Gastroesophageal sphincter (tissue), 4 donors: ENCODE measurements at regions not wholly inside any gene's neighbourhood (a gene's known extent, or its start where the extent isn't known, plus 50 kb on each side); places are given as distances from the start of the nearest gene placed in this dataset.

ENCODE experiments used
- ATAC-seq: fragments of 150-250 bp; one replicate; pipeline ENCODE4 v1.9.1; 2016; ENCODE audit warnings: mild to moderate bottlenecking, moderate library complexity
- H3K27ac ChIP-seq, 4 donors: fragments of 200-600 bp; sonication (generic) in 3 of 4; 1 replicate in 3 of 4; 2 replicates in 1 of 4; pipeline ENCODE4 v1.5.1; 2016 to 2019
- H3K27me3 ChIP-seq: fragments of 200-600 bp; sonication (generic); one replicate; pipeline ENCODE4 v1.5.1; 2019
- H3K36me3 ChIP-seq, 2 donors: fragments of 200-600 bp; sonication (generic); one replicate each; pipeline ENCODE4 v1.5.1; 2019; ENCODE audit warnings: control low read depth in 1 of 2
- H3K4me1 ChIP-seq, 3 donors: fragments of 200-600 bp; sonication (generic); 1 replicate in 2 of 3; 2 replicates in 1 of 3; pipeline ENCODE4 v1.5.1; 2016 to 2019; ENCODE audit warnings: control low read depth in 2 of 3
- H3K4me3 ChIP-seq, 2 donors: fragments of 200-600 bp; sonication (generic); one replicate each; pipeline ENCODE4 v1.5.1; 2019; ENCODE audit warnings: mild to moderate bottlenecking in 1 of 2, moderate library complexity in 1 of 2
- H3K9me3 ChIP-seq, 3 donors: fragments of 200-600 bp; sonication (generic); one replicate each; pipeline ENCODE4 v1.5.1; 2017 to 2019; ENCODE audit warnings: control low read depth in 2 of 3
- CTCF ChIP-seq, 4 experiments: fragments of 200-600 bp in 2 of 4; fragments of 450-650 bp in 2 of 4; sonication (generic) in 1 of 4; IDR thresholded peaks; one replicate each; pipeline ENCODE4 v1.5.1; 2017 to 2019; ENCODE audit warnings: antibody characterized with exemption in 4 of 4, mild to moderate bottlenecking in 2 of 4, moderate library complexity in 2 of 4
- EP300 ChIP-seq: sonication (generic); formaldehyde crosslinking; IDR thresholded peaks from one replicate; pipeline ENCODE4 v1.6.1; 2017; ENCODE audit warnings: antibody characterized with exemption, mild to moderate bottlenecking
- POLR2A ChIP-seq, 2 donors: fragments of 450-650 bp; IDR thresholded peaks; one replicate each; pipeline ENCODE4 v1.6.1; 2017; ENCODE audit warnings: antibody characterized with exemption in 2 of 2, mild to moderate bottlenecking in 2 of 2, moderate library complexity in 1 of 2
- POLR2AphosphoS5 ChIP-seq: sonication (generic); formaldehyde crosslinking; IDR thresholded peaks from one replicate; pipeline ENCODE4 v1.6.1; 2017; ENCODE audit warnings: antibody characterized with exemption
- WGBS, 2 donors: methylation state at CpG; one replicate each; pipeline ENCODE4 v1.1.5; 2018; ENCODE audit warnings: low coverage in 1 of 2; 5-methylcytosine and 5-hydroxymethylcytosine counted together

GRCh38 chr20:37593710-37594109 is 66.0 kb upstream of the BLCAP start:
- Histone ChIP-seq H3K36me3 (no peaks in the 10 kb centered on the region), H3K9me3 (no peaks in the 10 kb centered on the region), H3K4me3 (no peak overlapping the region), H3K27me3 (peaks cover 48% of the 10 kb centered on the region), H3K27ac (no peak overlapping the region), H3K4me1 (peaks cover 0 to 5% (median 0%) of the 10 kb centered on the region in 3 donors)
- TF ChIP-seq POLR2A (IDR thresholded peaks at IDR 0.05) (no peak), POLR2AphosphoS5 (no peak), EP300 (no peak), CTCF (IDR thresholded peaks at IDR 0.05) (no peak)
- ATAC-seq: no peak
- 50 to 79% methylated on average over 4 of the region's 4 CpGs for WGBS, 2 donors

- WGBS, 2 donors: 39 to 42% methylated on average over 8 to 9 of the region's 10 CpGs
- H3K27ac ChIP-seq: no peak overlapping the region
- no peaks in the 10 kb centered on the region for H3K4me1 ChIP-seq
- no peak overlapping the region for H3K4me3 ChIP-seq
- no peaks in the 10 kb centered on the region for H3K36me3 ChIP-seq
- peaks cover 0 to 7% (median 0%) of the 10 kb centered on the region in 3 donors for H3K9me3 ChIP-seq
- peaks cover 26% of the 10 kb centered on the region for H3K27me3 ChIP-seq
- TF ChIP-seq CTCF (IDR thresholded peaks at IDR 0.05): no peak
- ATAC-seq: no peak
Measured at GRCh38 chr20:37590938-37591490, 63.3 kb upstream of the BLCAP start.

GRCh38 chr20:37586078-37586477 is 58.4 kb upstream of the BLCAP start:
- no peaks in the 10 kb centered on the region for H3K36me3 ChIP-seq

GRCh38 chr20:37584238-37584807 is 56.6 kb upstream of the BLCAP start:
- H3K27me3 ChIP-seq: peaks cover 66% of the 10 kb centered on the region
- H3K4me1 ChIP-seq: no peaks in the 10 kb centered on the region
- peaks cover 0 to 13% (median 0%) of the 10 kb centered on the region in 3 donors for H3K9me3 ChIP-seq
- H3K36me3 ChIP-seq: no peaks in the 10 kb centered on the region
- WGBS, 2 donors: 12 to 72% methylated on average over 4 to 5 of the region's 5 CpGs
- ATAC-seq: no peak
- H3K27ac ChIP-seq: no peak overlapping the region
- no peak for TF ChIP-seq CTCF (IDR thresholded peaks at IDR 0.05)
- no peak for TF ChIP-seq EP300
- TF ChIP-seq POLR2AphosphoS5: no peak
- no peak for TF ChIP-seq POLR2A (IDR thresholded peaks at IDR 0.05)
- no peak overlapping the region for H3K4me3 ChIP-seq

More at GRCh38 chr20:37586078-37586477, 58.4 kb upstream of the BLCAP start:
- no peak overlapping the region for H3K27ac ChIP-seq
- TF ChIP-seq POLR2AphosphoS5 (no peak), CTCF (IDR thresholded peaks at IDR 0.05) (no peak), POLR2A (IDR thresholded peaks at IDR 0.05) (no peak), EP300 (no peak)
- ATAC-seq: no peak
- no peak overlapping the region for H3K4me3 ChIP-seq
- 79 to 90% methylated on average over 2 of the region's 2 CpGs for WGBS, 2 donors
- peaks cover 50% of the 10 kb centered on the region for H3K27me3 ChIP-seq
- no peaks in the 10 kb centered on the region for H3K4me1 ChIP-seq
- peaks cover 0 to 13% (median 0%) of the 10 kb centered on the region in 3 donors for H3K9me3 ChIP-seq

GRCh38 chr20:37581246-37581645 is 53.6 kb upstream of the BLCAP start:
- Histone ChIP-seq H3K27ac (no peak overlapping the region), H3K27me3 (peaks cover 76% of the 10 kb centered on the region), H3K4me3 (no peak overlapping the region), H3K36me3 (no peaks in the 10 kb centered on the region), H3K9me3 (peaks cover 0 to 8% (median 0%) of the 10 kb centered on the region in 3 donors), H3K4me1 (no peaks in the 10 kb centered on the region)
- no peak for TF ChIP-seq CTCF (IDR thresholded peaks at IDR 0.05)
- no peak for TF ChIP-seq POLR2A (IDR thresholded peaks at IDR 0.05)
- no peak for TF ChIP-seq POLR2AphosphoS5
- TF ChIP-seq EP300: no peak
- no peak for ATAC-seq
- whole genome bisulfite sequencing, 2 donors: 87% methylated on average over 4 of the region's 9 CpGs; no CpG with 5 or more reads in 1 of the 2 donors
